Neural cell (in vitro differentiated cells): ENCODE measurements at regions not wholly inside any gene's neighbourhood (a gene's known extent, or its start where the extent isn't known, plus 50 kb on each side); places are given as distances from the start of the nearest gene placed in this dataset.

Experiments used
- CTCF ChIP-seq: fragments of 450-650 bp; IDR thresholded peaks from 2 replicates; pipeline ENCODE4 v1.5.1; 2014; ENCODE audit warnings: antibody characterized with exemption, mild to moderate bottlenecking, moderate library complexity; ENCODE audit not compliant: poor library complexity, severe bottlenecking
- TAF1 ChIP-seq: IDR thresholded peaks from 2 replicates; pipeline ENCODE4 v1.6.1; 2012; ENCODE audit warnings: low read depth

DNA sequence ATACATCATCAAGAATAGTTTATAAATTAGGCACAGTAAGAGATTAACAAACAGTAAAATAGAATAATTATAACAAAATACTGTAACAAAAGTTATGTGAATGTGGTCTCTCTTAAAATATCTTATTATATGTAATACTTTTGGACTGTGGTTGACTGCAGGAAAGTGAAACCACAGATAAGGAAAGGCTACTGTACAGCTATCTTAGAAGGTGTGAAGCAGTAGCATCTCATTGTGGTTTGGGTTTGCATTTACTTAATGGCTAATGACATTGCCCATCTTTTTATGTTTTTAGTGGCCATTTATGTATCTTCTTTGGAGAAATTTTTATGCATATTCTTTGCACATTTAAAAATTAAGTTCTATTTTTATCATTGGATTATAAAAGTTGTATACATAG, 296.4 kb upstream of the MAGI2 start:
- no peak for TF ChIP-seq CTCF
- no peak for TF ChIP-seq TAF1
